B cell (primary cell): ENCODE measurements at regions not wholly inside any gene's neighbourhood (a gene's known extent, or its start where the extent isn't known, plus 50 kb on each side); places are given as distances from the start of the nearest gene placed in this dataset.

Source experiments
- ATAC-seq: fragments of 200-7000 bp; cut with Tn5 transposase; one replicate; pipeline ENCODE4 v1.10.0; 2021; ENCODE audit warnings: low read depth, mild to moderate bottlenecking, moderate number of reproducible peaks, moderate library complexity
- CTCF ChIA-PET: fragments of 350-600 bp; sonication (Branson Sonifier 250); formaldehyde crosslinking; loops from one replicate; lab custom pipeline; 2021; ENCODE audit warnings: antibody characterized with exemption, inconsistent platforms; lab: Charles Lee
- POLR2A ChIA-PET: fragments of 350-600 bp; sonication (Branson Sonifier 250); formaldehyde crosslinking; loops from one replicate; lab custom pipeline; 2021; ENCODE audit warnings: antibody characterized with exemption; lab: Charles Lee
- DNase-seq: peaks from one replicate; pipeline ENCODE4 v3.0.0; 2013
- H2AFZ ChIP-seq: 2 replicates; pipeline ENCODE4 v1.6.1; 2012; ENCODE audit warnings: mild to moderate bottlenecking, low read depth, low read length; ENCODE audit not compliant: insufficient read depth, poor library complexity, severe bottlenecking
- H3K27ac ChIP-seq, 2 donors: 1 replicate in 1 of 2; 2 replicates in 1 of 2; pipeline ENCODE4 v1.5.1; 2012 to 2013; ENCODE audit warnings: low read length in 2 of 2, mild to moderate bottlenecking in 2 of 2, moderate library complexity in 1 of 2
- H3K27me3 ChIP-seq, 4 experiments: fragments of 200-600 bp in 1 of 4; sonication (generic) in 1 of 4; replicated peaks in 1 of 4; 1 replicate in 2 of 4; 2 replicates in 2 of 4; pipeline versions ENCODE4 v1.6.1 to v1.7.0; 2013 to 2016; ENCODE audit warnings: low read length in 3 of 4, mild to moderate bottlenecking in 2 of 4, mixed read lengths in 1 of 4, moderate library complexity in 1 of 4; ENCODE audit not compliant: insufficient read depth in 4 of 4, control insufficient read depth in 3 of 4; ENCODE audit errors: control extremely low read depth in 1 of 4
- H3K36me3 ChIP-seq, 2 experiments: replicated peaks in 1 of 2; 1 replicate in 1 of 2; 2 replicates in 1 of 2; pipeline versions ENCODE4 v1.6.1 to v1.7.1; 2013; ENCODE audit warnings: low read length in 1 of 2; ENCODE audit not compliant: insufficient read depth in 2 of 2, control insufficient read depth in 1 of 2; ENCODE audit errors: control extremely low read depth in 1 of 2, extremely low read depth in 1 of 2
- H3K4me1 ChIP-seq, 2 donors: fragments of 200-600 bp in 1 of 2; sonication (generic) in 1 of 2; 1 replicate in 1 of 2; 2 replicates in 1 of 2; pipeline versions ENCODE4 v1.5.1 to v1.6.1; 2013 to 2017; ENCODE audit warnings: low read length in 2 of 2; ENCODE audit not compliant: control insufficient read depth in 2 of 2, insufficient read depth in 2 of 2
- H3K4me2 ChIP-seq: replicated peaks from 2 replicates; pipeline ENCODE3; 2012; ENCODE audit warnings: mild to moderate bottlenecking, low read depth, low read length; ENCODE audit not compliant: poor library complexity, severe bottlenecking
- H3K4me3 ChIP-seq, 5 experiments: fragments of 200-600 bp in 1 of 5; sonication (generic) in 1 of 5; 1 replicate in 3 of 5; 2 replicates in 2 of 5; pipeline versions ENCODE4 v1.5.1 to v1.7.0; 2011 to 2016; ENCODE audit warnings: low read length in 4 of 5, mild to moderate bottlenecking in 4 of 5, low read depth in 2 of 5, control low read depth in 1 of 5, moderate library complexity in 1 of 5; ENCODE audit not compliant: insufficient read depth in 1 of 5; ENCODE audit errors: control extremely low read depth in 1 of 5, extremely low read depth in 1 of 5
- H3K79me2 ChIP-seq: fragments of 200-600 bp; sonication (generic); one replicate; pipeline ENCODE4 v1.6.0; 2016; ENCODE audit warnings: low read length; ENCODE audit not compliant: control insufficient read depth, insufficient read depth
- H3K9ac ChIP-seq: fragments of 200-600 bp; sonication (generic); 2 replicates; pipeline ENCODE4 v1.6.1; 2017; ENCODE audit warnings: mild to moderate bottlenecking, low read length, moderate library complexity
- H3K9me3 ChIP-seq, 3 donors: one replicate each; pipeline versions ENCODE4 v1.6.1 to v1.7.1; 2013; ENCODE audit warnings: low read length in 2 of 3; ENCODE audit not compliant: control insufficient read depth in 2 of 3, insufficient read depth in 1 of 3; ENCODE audit errors: control extremely low read depth in 1 of 3
- H4K20me1 ChIP-seq: 2 replicates; pipeline ENCODE4 v1.6.0; 2012; ENCODE audit warnings: mild to moderate bottlenecking, low read length; ENCODE audit not compliant: insufficient read depth, control insufficient read depth, poor library complexity, severe bottlenecking
- H3K27ac Mint-ChIP-seq: one replicate; pipeline ENCODE4 v1.8.0; 2021; ENCODE audit warnings: mixed read lengths
- H3K27me3 Mint-ChIP-seq: one replicate; pipeline ENCODE4 v1.8.0; 2021; ENCODE audit warnings: mixed read lengths
- H3K4me1 Mint-ChIP-seq: one replicate; pipeline ENCODE4 v1.8.0; 2021; ENCODE audit warnings: mixed read lengths
- H3K4me3 Mint-ChIP-seq: one replicate; pipeline ENCODE4 v1.8.0; 2021; ENCODE audit warnings: mixed read lengths
- H3K9me3 Mint-ChIP-seq: one replicate; pipeline ENCODE4 v1.8.0; 2022; ENCODE audit warnings: mixed read lengths; ENCODE audit not compliant: insufficient read depth
- EZH2 ChIP-seq: IDR thresholded peaks from 2 replicates; pipeline ENCODE4 v1.6.1; 2012; ENCODE audit warnings: borderline replicate concordance, low read depth, mild to moderate bottlenecking, moderate library complexity, low read length; ENCODE audit not compliant: insufficient read depth, poor library complexity, severe bottlenecking
- WGBS: methylation state at CpG from one replicate; pipeline ENCODE4 v1.1.5; 2013; ENCODE audit warnings: missing lambda C conversion rate; ENCODE audit not compliant: insufficient coverage; 5-methylcytosine and 5-hydroxymethylcytosine counted together
- intact Hi-C: fragments of 100-400 bp; cut with micrococcal nuclease; formaldehyde crosslinking; loops from one replicate; pipeline ENCODE4 v1.10.0; 2022
- TF ChIP-seq, protein P1 (sequence below): fragments of 200-600 bp; IDR thresholded peaks from one replicate; pipeline ENCODE4 v1.8.0; 2022; ENCODE audit warnings: antibody characterized with exemption, mild to moderate bottlenecking

DNA sequence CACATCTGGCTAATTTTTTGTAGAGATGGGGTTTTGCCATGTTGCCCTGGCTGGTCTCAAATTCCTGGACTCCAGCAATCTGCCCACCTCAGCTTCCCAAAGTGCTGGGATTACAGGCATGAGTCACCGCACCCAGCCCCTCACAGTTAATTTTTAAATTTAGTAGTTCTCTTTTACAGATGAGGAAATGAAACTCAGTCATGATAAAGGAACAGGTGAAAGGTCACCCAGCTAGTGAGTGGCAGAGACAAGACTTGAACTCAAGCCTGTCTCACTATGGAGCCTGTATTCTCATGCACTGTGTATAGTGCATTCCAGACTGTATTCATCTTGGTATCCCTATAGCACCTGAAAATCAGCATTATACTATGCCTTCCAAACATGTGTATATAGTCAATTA lies 77.1 kb upstream of the WSB1 start:
- H3K4me1 ChIP-seq: peaks cover 34 to 41% of the 10 kb centered on the region in 2 donors
- peak overlapping the region; percentile 27 for H3K9ac ChIP-seq
- no peaks in the 10 kb centered on the region for H3K79me2 ChIP-seq
- ChIA-PET POLR2A (interaction anchor here (0.7 kb wide), 1 partner anchor 75 kb away, joined by 5 read pairs; no protein-coding TSS in a partner anchor), CTCF (interaction anchor here (0.7 to 4.5 kb wide), 6 partner anchors 11 to 383 kb away, joined by 3 to 44 read pairs (median 6); no protein-coding TSS in a partner anchor)
- H3K9me3 ChIP-seq: peaks cover 3 to 9% (median 5%) of the 10 kb centered on the region in 3 donors
- H3K4me1 Mint-ChIP-seq: peaks cover 48% of the 10 kb centered on the region
- peak overlapping the region; percentile 60 for H3K4me2 ChIP-seq
- H2AFZ ChIP-seq: no peak overlapping the region
- H3K9me3 Mint-ChIP-seq: peaks cover 3% of the 10 kb centered on the region
- no peaks in the 10 kb centered on the region for H3K27me3 ChIP-seq
- ATAC-seq (peak; percentile 44), DNase-seq (peak; percentile 77)
- H3K36me3 ChIP-seq: no peaks in the 10 kb centered on the region
- peak overlapping the region in 1 of 5 experiments; percentile 9 for H3K4me3 ChIP-seq
- H3K27me3 Mint-ChIP-seq: no peaks in the 10 kb centered on the region
- no peaks in the 10 kb centered on the region for H4K20me1 ChIP-seq
- H3K4me3 Mint-ChIP-seq: peak overlapping the region; percentile 64
- no CpG with 5 or more reads among the region's 1 CpG for WGBS
- H3K27ac Mint-ChIP-seq: peak overlapping the region; percentile 96
- TF ChIP-seq, protein P1, sequence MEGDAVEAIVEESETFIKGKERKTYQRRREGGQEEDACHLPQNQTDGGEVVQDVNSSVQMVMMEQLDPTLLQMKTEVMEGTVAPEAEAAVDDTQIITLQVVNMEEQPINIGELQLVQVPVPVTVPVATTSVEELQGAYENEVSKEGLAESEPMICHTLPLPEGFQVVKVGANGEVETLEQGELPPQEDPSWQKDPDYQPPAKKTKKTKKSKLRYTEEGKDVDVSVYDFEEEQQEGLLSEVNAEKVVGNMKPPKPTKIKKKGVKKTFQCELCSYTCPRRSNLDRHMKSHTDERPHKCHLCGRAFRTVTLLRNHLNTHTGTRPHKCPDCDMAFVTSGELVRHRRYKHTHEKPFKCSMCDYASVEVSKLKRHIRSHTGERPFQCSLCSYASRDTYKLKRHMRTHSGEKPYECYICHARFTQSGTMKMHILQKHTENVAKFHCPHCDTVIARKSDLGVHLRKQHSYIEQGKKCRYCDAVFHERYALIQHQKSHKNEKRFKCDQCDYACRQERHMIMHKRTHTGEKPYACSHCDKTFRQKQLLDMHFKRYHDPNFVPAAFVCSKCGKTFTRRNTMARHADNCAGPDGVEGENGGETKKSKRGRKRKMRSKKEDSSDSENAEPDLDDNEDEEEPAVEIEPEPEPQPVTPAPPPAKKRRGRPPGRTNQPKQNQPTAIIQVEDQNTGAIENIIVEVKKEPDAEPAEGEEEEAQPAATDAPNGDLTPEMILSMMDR: no peak
- TF ChIP-seq EZH2: no peak
- intact Hi-C loops: loop anchor here (1.0 to 2.0 kb wide), 5 partner anchors 19 to 240 kb away; partner anchors contain the start of genes KSR1 and WSB1
- peak overlapping the region; percentile 85 to 98 for H3K27ac ChIP-seq

DNA sequence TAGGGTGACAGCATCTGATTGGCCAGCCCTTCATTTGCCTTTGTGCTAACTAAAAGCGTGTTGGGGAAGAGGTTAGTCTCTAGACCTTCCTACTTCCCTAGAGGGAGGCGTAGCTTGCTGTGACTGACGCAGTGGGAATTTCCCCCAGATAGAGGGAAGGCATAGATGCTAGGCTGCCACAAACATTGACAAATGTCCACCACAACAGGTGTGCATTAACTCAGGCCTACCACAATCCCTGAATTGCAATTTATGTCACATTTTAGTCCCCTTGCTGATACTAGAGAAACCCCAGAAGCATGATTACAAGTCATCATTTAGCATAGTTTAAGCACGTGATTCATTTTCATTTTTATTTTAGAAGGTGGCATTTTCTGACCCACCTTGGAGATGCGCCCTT lies 76.3 kb upstream of the WSB1 start:
- no peaks in the 10 kb centered on the region for H3K27me3 Mint-ChIP-seq
- ATAC-seq (peak; percentile 85), DNase-seq (peak; percentile 94)
- Histone ChIP-seq H3K9ac (no peak overlapping the region), H3K36me3 (no peaks in the 10 kb centered on the region), H3K9me3 (peaks cover 3 to 9% (median 5%) of the 10 kb centered on the region in 3 donors), H3K27me3 (no peaks in the 10 kb centered on the region), H3K4me3 (peak overlapping the region in 1 of 5 experiments; percentile 9), H3K4me2 (peak overlapping the region; percentile 60), H2AFZ (no peak overlapping the region), H3K79me2 (no peaks in the 10 kb centered on the region), H3K27ac (peak overlapping the region; percentile 85 to 98), H3K4me1 (peaks cover 34 to 41% of the 10 kb centered on the region in 2 donors), H4K20me1 (no peaks in the 10 kb centered on the region)
- intact Hi-C loops: loop anchor here (1.0 to 2.0 kb wide), 5 partner anchors 19 to 239 kb away; partner anchors contain the start of genes KSR1 and WSB1
- peak overlapping the region; percentile 64 for H3K4me3 Mint-ChIP-seq
- peaks cover 48% of the 10 kb centered on the region for H3K4me1 Mint-ChIP-seq
- no peak for TF ChIP-seq EZH2
- ChIA-PET CTCF (interaction anchor here (1.2 to 4.5 kb wide), 6 partner anchors 12 to 384 kb away, joined by 3 to 44 read pairs (median 6); no protein-coding TSS in a partner anchor), POLR2A (interaction anchor here (0.7 kb wide), 2 partner anchors 23 to 29 kb away, joined by 4 to 7 read pairs; no protein-coding TSS in a partner anchor)
- H3K27ac Mint-ChIP-seq: peak overlapping the region; percentile 96
- WGBS: no CpG with 5 or more reads among the region's 5 CpGs
- peaks cover 3% of the 10 kb centered on the region for H3K9me3 Mint-ChIP-seq
